Smooth muscle cell (in vitro differentiated cells): ENCODE measurements at regions not wholly inside any gene's neighbourhood (a gene's known extent, or its start where the extent isn't known, plus 50 kb on each side); places are given as distances from the start of the nearest gene placed in this dataset.
"Not testable (repeated sequence)": the region's sequence is repeated elsewhere in the genome, so short reads cannot be mapped to it uniquely, and the experiment has no call there.

Experiments
- DNase-seq: peaks from one replicate; lab custom pipeline; 2025; ENCODE audit not compliant: unreplicated experiment; lab: John Stamatoyannopoulos, UW
- H2AFZ ChIP-seq: fragments of 200-600 bp; sonication (generic); 2 replicates; pipeline ENCODE4 v1.6.0; 2016; ENCODE audit warnings: antibody characterized with exemption, low read depth, mild to moderate bottlenecking
- H3F3A ChIP-seq: fragments of 200-600 bp; sonication (generic); 2 replicates; pipeline ENCODE4 v1.6.0; 2017; ENCODE audit warnings: antibody characterized with exemption, low read depth
- H3K27ac ChIP-seq: fragments of 200-600 bp; sonication (generic); 2 replicates; pipeline ENCODE4 v1.5.1; 2016; ENCODE audit warnings: low read depth, mild to moderate bottlenecking
- H3K27me3 ChIP-seq: fragments of 200-600 bp; sonication (generic); 2 replicates; pipeline ENCODE4 v1.6.1; 2016; ENCODE audit warnings: low read depth, mild to moderate bottlenecking
- H3K36me3 ChIP-seq: fragments of 200-600 bp; sonication (generic); 2 replicates; pipeline ENCODE4 v1.5.1; 2016; ENCODE audit warnings: low read depth
- H3K4me1 ChIP-seq: fragments of 200-600 bp; sonication (generic); 2 replicates; pipeline ENCODE4 v1.5.1; 2016; ENCODE audit warnings: low read depth
- H3K4me2 ChIP-seq: fragments of 200-600 bp; sonication (generic); 2 replicates; pipeline ENCODE4 v1.6.0; 2016; ENCODE audit warnings: mild to moderate bottlenecking
- H3K4me3 ChIP-seq: fragments of 200-600 bp; sonication (generic); 2 replicates; pipeline ENCODE4 v1.5.1; 2016; ENCODE audit warnings: mild to moderate bottlenecking
- H3K79me2 ChIP-seq: fragments of 200-600 bp; sonication (generic); 2 replicates; pipeline ENCODE4 v1.6.0; 2016; ENCODE audit warnings: low read depth, mild to moderate bottlenecking
- H3K9ac ChIP-seq: fragments of 200-600 bp; sonication (generic); 2 replicates; pipeline ENCODE4 v1.6.0; 2016; ENCODE audit warnings: low read depth
- H3K9me3 ChIP-seq: fragments of 200-600 bp; sonication (generic); replicated peaks from 2 replicates; pipeline ENCODE4 v1.5.1; 2016; ENCODE audit warnings: low read depth
- H4K20me1 ChIP-seq: fragments of 200-600 bp; sonication (generic); 2 replicates; pipeline ENCODE4 v1.6.0; 2016; ENCODE audit warnings: low read depth
- CTCF ChIP-seq: fragments of 200-600 bp; sonication (generic); IDR thresholded peaks from 2 replicates; pipeline ENCODE4 v1.5.1; 2017; ENCODE audit warnings: borderline replicate concordance, mild to moderate bottlenecking, antibody characterized with exemption; ENCODE audit not compliant: insufficient read depth, poor library complexity, severe bottlenecking
- WGBS: methylation state at CpG from one replicate; pipeline ENCODE4 v1.1.7; 2016; ENCODE audit warnings: low lambda C conversion rate; 5-methylcytosine and 5-hydroxymethylcytosine counted together

- Histone ChIP-seq H4K20me1 (no peaks in the 10 kb centered on the region), H3K79me2 (no peaks in the 10 kb centered on the region), H3K9me3 (no peaks in the 10 kb centered on the region), H3K36me3 (no peaks in the 10 kb centered on the region), H3K4me3 (no peak overlapping the region), H3F3A (no peaks in the 10 kb centered on the region), H3K9ac (no peak overlapping the region), H3K27ac (no peak overlapping the region), H2AFZ (no peak overlapping the region), H3K27me3 (no peaks in the 10 kb centered on the region), H3K4me2 (no peak overlapping the region), H3K4me1 (no peaks in the 10 kb centered on the region)
- WGBS: 86% methylated on average over 1 of the region's 1 CpG
- DNase-seq: no peak
- no peak for TF ChIP-seq CTCF
Measured at GRCh38 chr5:32866138-32866537, 155.0 kb downstream of the NPR3 start.

GRCh38 chr5:32869216-32869615, 158.1 kb downstream of the NPR3 start:
- Histone ChIP-seq H3K36me3 (no peaks in the 10 kb centered on the region), H3K27ac (no peak overlapping the region), H3K9me3 (no peaks in the 10 kb centered on the region), H3K9ac (no peak overlapping the region), H2AFZ (no peak overlapping the region), H4K20me1 (no peaks in the 10 kb centered on the region), H3K79me2 (no peaks in the 10 kb centered on the region), H3K4me1 (no peaks in the 10 kb centered on the region), H3K4me3 (no peak overlapping the region), H3K4me2 (no peak overlapping the region), H3F3A (no peaks in the 10 kb centered on the region), H3K27me3 (no peaks in the 10 kb centered on the region)
- TF ChIP-seq CTCF: no peak
- 92% methylated on average over 3 of the region's 3 CpGs for WGBS
- no peak for DNase-seq

GRCh38 chr5:32876791-32877190, 165.7 kb downstream of the NPR3 start:
- Histone ChIP-seq H3K36me3 (no peaks in the 10 kb centered on the region), H3K9me3 (no peaks in the 10 kb centered on the region), H4K20me1 (no peaks in the 10 kb centered on the region), H3K27me3 (no peaks in the 10 kb centered on the region), H3K79me2 (no peaks in the 10 kb centered on the region), H3F3A (no peaks in the 10 kb centered on the region), H3K4me1 (no peaks in the 10 kb centered on the region), H2AFZ (no peak overlapping the region), H3K4me3 (no peak overlapping the region), H3K27ac (no peak overlapping the region), H3K9ac (no peak overlapping the region), H3K4me2 (no peak overlapping the region)
- 17% methylated on average over 1 of the region's 1 CpG for WGBS
- no peak for TF ChIP-seq CTCF
- DNase-seq: no peak

GRCh38 chr5:32879364-32879763, 168.2 kb downstream of the NPR3 start:
- not testable (repeated sequence) for H3K27ac ChIP-seq, H3K4me1 ChIP-seq, H3K9ac ChIP-seq, H2AFZ ChIP-seq, H3K9me3 ChIP-seq, DNase-seq, H3K27me3 ChIP-seq, H4K20me1 ChIP-seq, H3K79me2 ChIP-seq, H3K36me3 ChIP-seq, H3F3A ChIP-seq, H3K4me2 ChIP-seq, H3K4me3 ChIP-seq
- WGBS: 88% methylated on average over 3 of the region's 3 CpGs
